ENCODE measurements at regions not wholly inside any gene's neighbourhood (a gene's known extent, or its start where the extent isn't known, plus 50 kb on each side); places are given as distances from the start of the nearest gene placed in this dataset.

- TF ChIP-seq EZH2 (IDR thresholded peaks at IDR 0.05; ENCODE audit: borderline replicate concordance, low read length) (no peak), CTCF (conservative IDR thresholded peaks at IDR 0.05 in 1 of 2, IDR thresholded peaks at IDR 0.05 in 1 of 2; ENCODE audit: extremely low read depth in 1 of 2, insufficient read depth in 1 of 2, low read depth in 1 of 2, low read length in 2 of 2) (no peak)
These were observed 1063.8 kb downstream of the EFNB2 start for GRCh38 chr13:105471673-105472072.

Data from mammary epithelial cell (primary cell).